Activated naive CD4-positive, alpha-beta T cell treated with anti-CD3 and anti-CD28 coated beads for 36 hours (primary cell): ENCODE measurements at regions not wholly inside any gene's neighbourhood (a gene's known extent, or its start where the extent isn't known, plus 50 kb on each side); places are given as distances from the start of the nearest gene placed in this dataset.
"Not testable (repeated sequence)": the region's sequence is repeated elsewhere in the genome, so short reads cannot be mapped to it uniquely, and the experiment has no call there.

ENCODE experiments used
- CTCF ChIA-PET: fragments of 350-600 bp; sonication (Branson Sonifier 250); formaldehyde crosslinking; loops from one replicate; lab custom pipeline; 2021; ENCODE audit warnings: antibody characterized with exemption; lab: Charles Lee
- DNase-seq: peaks from one replicate; pipeline ENCODE4 v3.0.0-alpha.2; 2020
- H3K27ac Mint-ChIP-seq: one replicate; pipeline ENCODE4 v1.8.0; 2021; ENCODE audit warnings: mild to moderate bottlenecking, mixed read lengths
- H3K27me3 Mint-ChIP-seq: one replicate; pipeline ENCODE4 v1.8.0; 2021; ENCODE audit warnings: low read depth, mixed read lengths
- H3K36me3 Mint-ChIP-seq: one replicate; pipeline ENCODE4 v1.8.0; 2021; ENCODE audit warnings: low read depth, mixed read lengths
- H3K4me1 Mint-ChIP-seq: one replicate; pipeline ENCODE4 v1.8.0; 2021; ENCODE audit warnings: low read depth, mixed read lengths
- H3K4me3 Mint-ChIP-seq: one replicate; pipeline ENCODE4 v1.8.0; 2021; ENCODE audit warnings: mild to moderate bottlenecking, moderate library complexity, mixed read lengths
- H3K9me3 Mint-ChIP-seq: one replicate; pipeline ENCODE4 v1.8.0; 2021; ENCODE audit warnings: mixed read lengths
- intact Hi-C: fragments of 100-400 bp; cut with micrococcal nuclease; formaldehyde crosslinking; loops from one replicate; pipeline ENCODE4 v1.15.1; 2023

GRCh38 chr6:139447656-139447975, 73.2 kb upstream of the CITED2 start:
- Mint-ChIP-seq H3K9me3 (no peaks in the 10 kb centered on the region), H3K27me3 (no peaks in the 10 kb centered on the region), H3K36me3 (no peaks in the 10 kb centered on the region), H3K4me3 (no peak overlapping the region), H3K4me1 (no peaks in the 10 kb centered on the region), H3K27ac (no peak overlapping the region)
- CTCF ChIA-PET, result interaction anchor here (0.6 kb wide), 1 partner anchor 854 kb away, joined by 4 read pairs; no protein-coding TSS in a partner anchor
- DNase-seq, result no peak
- intact Hi-C loops, result no loop called here

- Mint-ChIP-seq H3K4me3 (no peak overlapping the region), H3K27ac (no peak overlapping the region), H3K9me3 (no peaks in the 10 kb centered on the region), H3K27me3 (no peaks in the 10 kb centered on the region), H3K36me3 (no peaks in the 10 kb centered on the region), H3K4me1 (no peaks in the 10 kb centered on the region)
- no peak for DNase-seq
- CTCF ChIA-PET, result interaction anchor here (0.6 kb wide), 1 partner anchor 855 kb away, joined by 4 read pairs; no protein-coding TSS in a partner anchor
- intact Hi-C loops, result no loop called here
These were observed 72.6 kb upstream of the CITED2 start for GRCh38 chr6:139446768-139447655.

- no peak for DNase-seq
- no peaks in the 10 kb centered on the region for H3K9me3 Mint-ChIP-seq
- H3K27ac Mint-ChIP-seq, result no peak overlapping the region
- no peaks in the 10 kb centered on the region for H3K36me3 Mint-ChIP-seq
- CTCF ChIA-PET, result no interaction called here
- no peak overlapping the region for H3K4me3 Mint-ChIP-seq
- H3K27me3 Mint-ChIP-seq, result no peaks in the 10 kb centered on the region
- intact Hi-C loops, result no loop called here
- H3K4me1 Mint-ChIP-seq, result no peaks in the 10 kb centered on the region
These were observed 71.8 kb upstream of the CITED2 start for GRCh38 chr6:139446138-139446715.

- CTCF ChIA-PET, result not testable (repeated sequence)
These were observed 69.9 kb upstream of the CITED2 start for GRCh38 chr6:139444273-139444787.

GRCh38 chr6:139443231-139444112, 69.0 kb upstream of the CITED2 start:
- no peak overlapping the region for H3K27ac Mint-ChIP-seq
- intact Hi-C loops, result no loop called here
- H3K4me1 Mint-ChIP-seq, result no peaks in the 10 kb centered on the region
- CTCF ChIA-PET, result no interaction called here
- no peak overlapping the region for H3K4me3 Mint-ChIP-seq
- H3K27me3 Mint-ChIP-seq, result peaks cover 2% of the 10 kb centered on the region
- no peak for DNase-seq
- H3K9me3 Mint-ChIP-seq, result no peaks in the 10 kb centered on the region
- H3K36me3 Mint-ChIP-seq, result no peaks in the 10 kb centered on the region

More at GRCh38 chr6:139444273-139444787, 69.9 kb upstream of the CITED2 start:
- H3K4me1 Mint-ChIP-seq, H3K9me3 Mint-ChIP-seq, H3K27me3 Mint-ChIP-seq, H3K4me3 Mint-ChIP-seq, DNase-seq, H3K27ac Mint-ChIP-seq, intact Hi-C loops, H3K36me3 Mint-ChIP-seq: not testable (repeated sequence)

GRCh38 chr6:139442188-139442671, 67.8 kb upstream of the CITED2 start:
- Mint-ChIP-seq H3K27me3 (peaks cover 2% of the 10 kb centered on the region), H3K4me3 (no peak overlapping the region), H3K27ac (no peak overlapping the region), H3K4me1 (no peaks in the 10 kb centered on the region), H3K9me3 (no peaks in the 10 kb centered on the region), H3K36me3 (no peaks in the 10 kb centered on the region)
- intact Hi-C loops, result no loop called here
- no peak for DNase-seq
- CTCF ChIA-PET, result interaction anchor here (0.6 kb wide), 1 partner anchor 106 kb away, joined by 4 read pairs; no protein-coding TSS in a partner anchor

- no peak overlapping the region for H3K4me3 Mint-ChIP-seq
- no peaks in the 10 kb centered on the region for H3K9me3 Mint-ChIP-seq
- no peaks in the 10 kb centered on the region for H3K36me3 Mint-ChIP-seq
- H3K4me1 Mint-ChIP-seq, result no peaks in the 10 kb centered on the region
- no peak for DNase-seq
- CTCF ChIA-PET, result interaction anchor here (0.6 kb wide), 1 partner anchor 119 kb away, joined by 3 read pairs; no protein-coding TSS in a partner anchor
- no peak overlapping the region for H3K27ac Mint-ChIP-seq
- H3K27me3 Mint-ChIP-seq, result peaks cover 2% of the 10 kb centered on the region
- intact Hi-C loops, result no loop called here
These were observed 64.9 kb upstream of the CITED2 start for GRCh38 chr6:139439349-139439748.

- no peaks in the 10 kb centered on the region for H3K36me3 Mint-ChIP-seq
- CTCF ChIA-PET, result no interaction called here
These were observed 64.3 kb upstream of the CITED2 start for GRCh38 chr6:139438775-139439174.

GRCh38 chr6:139436957-139437348, 62.5 kb upstream of the CITED2 start:
- Mint-ChIP-seq H3K9me3 (peaks cover 4% of the 10 kb centered on the region), H3K27ac (no peak overlapping the region), H3K27me3 (peaks cover 2% of the 10 kb centered on the region), H3K36me3 (no peaks in the 10 kb centered on the region), H3K4me1 (no peaks in the 10 kb centered on the region), H3K4me3 (no peak overlapping the region)
- CTCF ChIA-PET, result no interaction called here
- DNase-seq, result no peak
- intact Hi-C loops, result no loop called here

More at GRCh38 chr6:139438775-139439174, 64.3 kb upstream of the CITED2 start:
- H3K27me3 Mint-ChIP-seq, result peaks cover 2% of the 10 kb centered on the region
- no peak overlapping the region for H3K27ac Mint-ChIP-seq
- intact Hi-C loops, result no loop called here
- H3K4me1 Mint-ChIP-seq, result no peaks in the 10 kb centered on the region
- no peaks in the 10 kb centered on the region for H3K9me3 Mint-ChIP-seq
- DNase-seq, result no peak
- no peak overlapping the region for H3K4me3 Mint-ChIP-seq

GRCh38 chr6:139436200-139436956, 61.9 kb upstream of the CITED2 start:
- Mint-ChIP-seq H3K36me3 (no peaks in the 10 kb centered on the region), H3K27ac (no peak overlapping the region), H3K4me1 (no peaks in the 10 kb centered on the region), H3K27me3 (peaks cover 2% of the 10 kb centered on the region), H3K9me3 (peaks cover 8% of the 10 kb centered on the region), H3K4me3 (no peak overlapping the region)
- DNase-seq, result no peak
- CTCF ChIA-PET, result interaction anchor here (1.4 kb wide), 1 partner anchor 217 kb away, joined by 3 read pairs; no protein-coding TSS in a partner anchor
- intact Hi-C loops, result no loop called here

GRCh38 chr6:139433631-139434419, 59.4 kb upstream of the CITED2 start:
- H3K27ac Mint-ChIP-seq, result no peak overlapping the region
- no peak overlapping the region for H3K4me3 Mint-ChIP-seq
- DNase-seq, result no peak
- H3K4me1 Mint-ChIP-seq, result no peaks in the 10 kb centered on the region
- CTCF ChIA-PET, result interaction anchor here (0.6 kb wide), 1 partner anchor 102 kb away, joined by 3 read pairs; no protein-coding TSS in a partner anchor
- intact Hi-C loops, result no loop called here
- no peaks in the 10 kb centered on the region for H3K36me3 Mint-ChIP-seq
- peaks cover 9% of the 10 kb centered on the region for H3K9me3 Mint-ChIP-seq
- no peaks in the 10 kb centered on the region for H3K27me3 Mint-ChIP-seq
